GM21515 (cell line): ENCODE measurements at regions not wholly inside any gene's neighbourhood (a gene's known extent, or its start where the extent isn't known, plus 50 kb on each side); places are given as distances from the start of the nearest gene placed in this dataset.
A peak's percentile ranks its signal among the peaks of the same experiment; 100 is the strongest.

Experiments
- ATAC-seq: cut with Tn5 transposase; IDR thresholded peaks from one replicate; pipeline ENCODE4 v1.9.1; 2021; ENCODE audit not compliant: unreplicated experiment

- no peak for ATAC-seq
These were observed 591.1 kb upstream of the BOD1L1 start for GRCh38 chr4:14218641-14219040.

GRCh38 chr4:14221176-14221575 lies 593.7 kb upstream of the BOD1L1 start:
- no peak for ATAC-seq

GRCh38 chr4:14222377-14223029 lies 595.0 kb upstream of the BOD1L1 start:
- ATAC-seq, result no peak

GRCh38 chr4:14223461-14223860 lies 595.9 kb upstream of the BOD1L1 start:
- no peak for ATAC-seq

DNA sequence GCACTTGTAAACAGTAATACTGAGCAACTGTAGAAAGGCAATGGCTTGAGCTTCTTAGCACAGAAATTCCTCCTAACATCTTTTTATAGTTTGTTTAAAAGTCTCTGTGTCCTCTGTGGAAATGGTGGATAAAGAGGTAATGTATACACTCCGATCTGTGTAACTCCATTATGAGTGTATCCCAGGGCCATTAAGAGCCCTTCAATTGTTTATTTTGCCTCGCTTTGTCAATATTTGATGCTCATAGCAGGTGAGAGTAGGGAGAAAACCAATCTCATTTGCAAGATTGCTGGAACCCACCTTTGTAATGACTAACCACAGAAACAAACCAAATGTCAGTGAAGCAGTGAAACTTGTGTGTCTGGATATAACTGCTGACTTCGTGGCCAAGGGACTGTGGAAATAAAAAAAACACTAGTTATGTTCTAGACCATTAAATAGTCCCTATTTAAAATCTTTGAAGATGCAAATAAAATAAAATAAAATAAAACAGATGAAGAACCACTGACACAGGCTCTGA lies 598.2 kb upstream of the BOD1L1 start:
- ATAC-seq, result no peak

DNA sequence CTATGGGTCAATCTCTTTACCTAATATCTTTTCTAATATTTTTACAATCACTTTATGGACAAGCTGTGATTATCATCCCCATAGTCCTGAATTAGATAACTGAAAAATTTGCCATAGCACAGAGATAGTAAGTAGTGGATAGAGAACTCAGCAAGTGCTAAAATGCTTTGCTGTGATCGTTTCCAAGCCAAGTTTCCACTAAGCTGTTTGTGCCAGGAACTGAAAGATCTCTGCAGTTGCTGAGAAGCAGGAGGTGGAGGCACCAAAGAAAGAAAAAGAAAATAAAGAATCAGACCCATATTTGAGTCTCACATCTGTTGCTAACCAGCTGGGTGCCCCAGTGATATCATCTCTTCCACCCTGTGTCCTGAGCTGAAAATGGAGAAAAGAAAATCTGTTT lies 605.6 kb upstream of the BOD1L1 start:
- no peak for ATAC-seq

- no peak for ATAC-seq
These were observed 606.8 kb upstream of the BOD1L1 start for GRCh38 chr4:14234307-14234706.

DNA sequence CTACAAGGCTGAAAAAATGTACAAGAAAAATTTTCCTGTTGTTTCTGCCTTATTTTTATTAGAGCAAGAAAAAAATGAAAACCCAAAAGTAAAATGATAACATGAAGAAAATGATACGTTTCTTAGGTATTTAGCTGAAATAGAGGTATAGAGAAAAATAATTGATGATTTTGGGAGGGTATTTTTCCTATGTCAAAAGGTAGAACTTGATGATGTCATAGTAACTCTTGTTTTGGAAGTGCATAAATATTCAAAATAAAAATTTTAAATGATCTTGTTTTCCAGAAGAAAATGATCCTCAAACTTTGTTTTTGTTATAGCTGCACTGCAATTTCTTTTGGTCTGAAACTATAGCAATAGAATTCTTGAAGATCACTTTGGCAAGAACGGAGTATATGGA lies 608.8 kb upstream of the BOD1L1 start:
- ATAC-seq, result no peak

- no peak for ATAC-seq
These were observed 610.4 kb upstream of the BOD1L1 start for GRCh38 chr4:14237911-14238310.

- no peak for ATAC-seq
These were observed 614.0 kb upstream of the BOD1L1 start for GRCh38 chr4:14241574-14241973.

- ATAC-seq, result no peak
These were observed 620.2 kb upstream of the BOD1L1 start for GRCh38 chr4:14247767-14248166.

DNA sequence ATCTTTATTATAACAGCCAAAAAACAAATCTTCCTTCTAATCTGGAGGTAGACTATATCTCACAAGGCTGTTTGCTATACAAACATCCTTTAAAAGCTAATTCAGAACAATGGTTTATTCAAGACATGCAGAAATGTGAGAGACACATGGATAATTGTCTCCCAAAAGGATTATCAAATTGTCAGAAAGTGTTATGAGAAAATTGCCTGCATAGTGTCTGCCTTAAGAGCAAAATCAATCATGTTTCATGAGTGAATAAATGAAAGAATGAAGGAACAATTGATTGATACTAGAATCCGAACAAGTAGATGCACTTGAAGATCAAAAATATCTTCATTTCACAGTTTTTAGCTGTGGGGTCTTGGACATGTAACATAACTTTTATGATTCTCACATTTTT lies 621.7 kb upstream of the BOD1L1 start:
- ATAC-seq, result no peak

- peak; percentile 67 for ATAC-seq
These were observed 626.7 kb upstream of the BOD1L1 start for GRCh38 chr4:14254252-14254651.

- ATAC-seq, result no peak
These were observed 627.4 kb upstream of the BOD1L1 start for GRCh38 chr4:14254926-14255325.

GRCh38 chr4:14257903-14258302 lies 630.4 kb upstream of the BOD1L1 start:
- ATAC-seq, result no peak

- no peak for ATAC-seq
These were observed 632.4 kb upstream of the BOD1L1 start for GRCh38 chr4:14259936-14260335.

DNA sequence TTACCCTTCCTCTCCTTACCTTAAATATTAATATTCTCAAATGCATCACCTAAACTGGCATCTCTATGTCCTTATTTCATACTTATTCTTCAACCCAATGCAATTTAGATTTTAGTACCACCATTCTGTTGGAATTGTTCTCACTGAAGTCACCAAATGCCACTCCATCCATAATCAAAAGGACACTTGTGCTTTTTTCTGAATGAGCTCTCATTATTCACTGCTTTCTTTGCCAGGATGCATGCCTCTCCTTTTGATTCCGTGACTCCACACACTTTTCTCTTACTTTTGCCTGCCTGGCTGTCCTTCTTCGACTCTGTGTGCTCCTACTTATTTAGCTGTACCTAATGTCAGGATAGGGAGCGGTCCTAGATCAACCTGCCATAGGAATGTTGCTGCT lies 633.1 kb upstream of the BOD1L1 start:
- ATAC-seq, result no peak

GRCh38 chr4:14262221-14262620 lies 634.7 kb upstream of the BOD1L1 start:
- ATAC-seq, result no peak

DNA sequence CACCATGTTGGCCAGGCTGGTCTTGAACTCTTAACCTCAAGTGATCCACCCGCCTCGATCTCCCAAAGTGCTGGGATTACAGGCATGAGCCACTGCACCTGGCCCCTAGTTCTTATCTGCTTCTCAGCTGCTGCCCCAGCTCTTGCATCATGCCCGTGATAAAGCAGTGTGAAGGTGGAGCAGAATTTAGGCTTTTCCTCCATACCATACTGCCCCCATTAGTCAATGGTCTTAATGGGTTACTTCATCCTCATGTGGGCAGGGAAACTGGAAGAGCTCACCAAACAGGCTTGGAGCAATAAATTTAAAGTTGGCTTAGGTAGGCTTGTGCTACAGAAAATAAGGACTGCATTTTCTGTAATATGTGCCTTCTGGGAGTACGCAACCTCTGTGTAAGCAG lies 636.9 kb upstream of the BOD1L1 start:
- no peak for ATAC-seq

GRCh38 chr4:14265651-14266050 lies 638.1 kb upstream of the BOD1L1 start:
- ATAC-seq, result no peak

DNA sequence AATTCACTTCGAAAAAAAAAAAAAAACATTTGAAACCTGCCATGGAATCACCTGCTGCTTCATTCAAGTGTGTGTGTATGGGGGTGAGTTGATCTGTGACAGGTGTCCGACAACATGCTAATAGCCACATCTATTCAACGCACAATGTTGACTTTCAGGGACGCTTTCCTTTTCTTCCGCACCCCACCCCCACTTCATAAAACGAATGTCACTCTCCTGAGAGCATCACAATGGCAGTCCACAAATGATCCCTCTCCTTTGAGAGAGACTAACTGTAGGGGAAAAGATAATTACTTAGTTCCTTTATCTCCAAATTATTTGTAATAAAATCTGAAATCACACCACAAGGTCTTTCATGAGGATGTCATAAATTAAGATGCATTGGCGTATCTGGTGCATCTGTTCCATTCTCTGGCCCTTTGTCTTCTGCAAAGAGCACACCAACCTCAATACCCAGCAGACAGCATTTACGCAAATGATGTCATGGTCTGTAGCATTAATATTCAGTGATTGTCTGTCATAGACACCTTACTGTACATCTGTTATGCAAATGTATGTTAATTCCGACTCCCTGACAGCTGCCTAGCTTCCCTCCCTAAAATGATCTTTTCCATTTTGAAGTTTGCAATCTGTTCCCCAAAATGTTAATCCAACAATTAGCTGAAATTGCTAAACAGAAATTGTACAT lies 640.0 kb upstream of the BOD1L1 start:
- ATAC-seq, result no peak

- no peak for ATAC-seq
These were observed 642.3 kb upstream of the BOD1L1 start for GRCh38 chr4:14269824-14270223.

GRCh38 chr4:14272206-14272605 lies 644.7 kb upstream of the BOD1L1 start:
- no peak for ATAC-seq
